ENCODE measurements at regions not wholly inside any gene's neighbourhood (a gene's known extent, or its start where the extent isn't known, plus 50 kb on each side); places are given as distances from the start of the nearest gene placed in this dataset.

DNA sequence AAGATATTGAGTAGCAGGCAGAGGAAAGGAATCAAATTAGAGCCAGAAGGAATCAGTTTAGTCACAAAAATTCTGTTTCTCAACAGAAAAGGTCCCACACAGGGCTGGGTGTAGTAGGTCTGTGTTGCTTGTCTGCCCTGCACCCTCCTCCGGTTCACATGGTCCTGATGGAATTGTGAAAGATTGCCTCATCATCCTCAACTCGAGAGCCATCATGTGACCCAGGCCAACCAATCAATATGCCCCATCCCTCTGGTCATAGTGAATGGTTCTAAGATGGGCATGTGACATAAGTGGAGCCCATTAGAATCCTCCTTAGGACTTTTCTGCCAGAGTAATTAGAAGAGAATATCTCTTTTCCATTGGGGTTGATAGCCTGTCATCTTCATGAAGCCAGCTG is 56.7 kb upstream of the RAD23B start:
- DNase-seq (ENCODE audit: low read depth): no peak
- TF ChIP-seq, protein P1, sequence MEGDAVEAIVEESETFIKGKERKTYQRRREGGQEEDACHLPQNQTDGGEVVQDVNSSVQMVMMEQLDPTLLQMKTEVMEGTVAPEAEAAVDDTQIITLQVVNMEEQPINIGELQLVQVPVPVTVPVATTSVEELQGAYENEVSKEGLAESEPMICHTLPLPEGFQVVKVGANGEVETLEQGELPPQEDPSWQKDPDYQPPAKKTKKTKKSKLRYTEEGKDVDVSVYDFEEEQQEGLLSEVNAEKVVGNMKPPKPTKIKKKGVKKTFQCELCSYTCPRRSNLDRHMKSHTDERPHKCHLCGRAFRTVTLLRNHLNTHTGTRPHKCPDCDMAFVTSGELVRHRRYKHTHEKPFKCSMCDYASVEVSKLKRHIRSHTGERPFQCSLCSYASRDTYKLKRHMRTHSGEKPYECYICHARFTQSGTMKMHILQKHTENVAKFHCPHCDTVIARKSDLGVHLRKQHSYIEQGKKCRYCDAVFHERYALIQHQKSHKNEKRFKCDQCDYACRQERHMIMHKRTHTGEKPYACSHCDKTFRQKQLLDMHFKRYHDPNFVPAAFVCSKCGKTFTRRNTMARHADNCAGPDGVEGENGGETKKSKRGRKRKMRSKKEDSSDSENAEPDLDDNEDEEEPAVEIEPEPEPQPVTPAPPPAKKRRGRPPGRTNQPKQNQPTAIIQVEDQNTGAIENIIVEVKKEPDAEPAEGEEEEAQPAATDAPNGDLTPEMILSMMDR (conservative IDR thresholded peaks at IDR 0.05; ENCODE audit: low read depth, low read length): no peak
- H3K4me3 ChIP-seq (ENCODE audit: low read depth, low read length): no peak overlapping the region

DNA sequence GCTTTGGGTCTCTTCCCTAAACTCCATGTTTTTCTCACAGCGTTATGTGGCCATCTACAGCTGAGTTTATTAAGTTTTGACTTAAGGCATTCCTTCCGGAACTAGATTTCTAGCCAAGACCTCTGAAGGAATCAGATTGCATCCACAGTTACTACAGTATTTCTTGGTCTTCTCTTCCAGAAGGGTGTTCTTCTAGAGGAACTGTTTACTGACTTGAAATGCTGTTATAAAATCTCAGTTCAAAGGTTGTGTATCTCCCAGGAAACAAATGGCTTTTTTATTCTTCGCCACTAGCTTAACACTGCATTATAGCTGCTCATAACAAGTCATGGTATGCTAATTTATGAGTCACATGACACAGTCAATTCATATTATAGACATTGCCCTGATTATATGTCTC is 55.3 kb upstream of the RAD23B start:
- TF ChIP-seq, protein P1 (conservative IDR thresholded peaks at IDR 0.05; ENCODE audit: low read depth, low read length): no peak
- H3K4me3 ChIP-seq (ENCODE audit: low read depth, low read length): no peak overlapping the region
- peak; percentile 34 for DNase-seq (ENCODE audit: low read depth)

DNA sequence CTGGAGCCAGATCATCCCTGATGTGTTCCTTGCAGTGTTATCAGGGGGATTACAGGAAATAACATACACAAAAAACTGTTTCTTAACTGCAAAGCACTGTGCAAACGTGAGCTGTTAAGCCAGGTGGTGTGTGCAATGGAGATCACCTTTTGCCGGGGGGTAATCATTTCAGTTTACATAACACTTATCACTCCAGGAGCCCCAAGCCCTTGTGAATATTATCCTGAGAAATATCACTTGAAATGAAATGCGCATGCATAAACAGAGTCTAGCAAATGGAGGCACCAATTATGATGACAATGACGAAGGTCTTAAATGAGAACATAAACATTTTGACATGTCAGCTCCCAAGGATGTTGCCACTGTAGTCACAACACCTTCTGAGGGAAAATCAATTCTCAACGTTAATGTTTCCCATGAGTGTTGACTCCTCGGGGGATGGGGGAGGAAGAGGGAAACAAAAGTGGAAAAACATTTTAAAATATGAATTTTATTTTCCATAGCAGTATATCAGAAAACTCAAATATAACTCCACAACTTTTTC is 54.5 kb upstream of the RAD23B start:
- DNase-seq (ENCODE audit: low read depth): no peak
- H3K4me3 ChIP-seq (ENCODE audit: low read depth, low read length): no peak overlapping the region
- TF ChIP-seq, protein P1 (conservative IDR thresholded peaks at IDR 0.05; ENCODE audit: low read depth, low read length): no peak

DNA sequence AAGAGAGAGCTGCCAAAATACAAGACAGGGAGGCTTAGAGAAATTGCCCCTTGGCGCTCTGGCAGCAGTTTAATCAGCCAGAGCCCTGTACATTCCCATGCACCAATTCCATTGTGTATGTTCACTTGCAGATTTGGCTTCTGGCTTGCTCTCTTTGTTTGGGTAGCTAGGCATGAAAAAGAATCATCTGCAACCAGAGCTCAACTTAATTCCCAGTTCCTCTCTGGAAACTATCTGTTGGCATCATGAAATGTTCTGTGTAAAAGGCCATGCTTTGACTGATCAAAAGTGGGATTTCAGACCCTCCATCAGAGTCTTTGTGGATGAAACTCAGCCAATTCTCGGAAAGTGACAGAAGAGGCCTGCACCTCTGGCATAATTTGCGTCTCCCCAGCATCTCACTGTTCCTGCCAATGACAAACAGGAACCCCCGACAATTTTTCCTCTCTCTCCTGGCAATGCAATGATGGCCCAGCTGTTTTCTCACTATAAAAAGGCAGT is 53.8 kb upstream of the RAD23B start:
- DNase-seq (ENCODE audit: low read depth): no peak
- H3K4me3 ChIP-seq (ENCODE audit: low read depth, low read length): no peak overlapping the region
- TF ChIP-seq, protein P1 (conservative IDR thresholded peaks at IDR 0.05; ENCODE audit: low read depth, low read length): no peak
